K562 (cell line): ENCODE measurements at regions not wholly inside any gene's neighbourhood (a gene's known extent, or its start where the extent isn't known, plus 50 kb on each side); places are given as distances from the start of the nearest gene placed in this dataset.

Experiments
- ATAC-seq: fragments of 200-7000 bp; cut with Tn5 transposase; 3 replicates; pipeline ENCODE4 v1.9.1; 2020; ENCODE audit warnings: moderate library complexity
- BruUV-seq: library from RNA; stranded (reverse); fragments of 400-500 nt; replicated peaks from 2 replicates; lab custom pipeline; 2021; lab: Mats Ljungman, UMichigan
- CTCF ChIA-PET: fragments of 300-600 bp; formaldehyde crosslinking; extraction: SDS; loops from one replicate; lab custom pipeline; 2021; ENCODE audit warnings: low intra/inter-chr PET ratio; lab: Yijun Ruan, JAX
- POLR2A ChIA-PET: fragments of 300-600, 350-650 bp; sonication (Branson Sonifier 250); formaldehyde crosslinking; extraction: SDS; loops from one replicate; lab custom pipeline; 2021; ENCODE audit warnings: antibody characterized with exemption, inconsistent platforms; lab: Yijun Ruan, JAX
- DNase-seq, 4 experiments: peaks; one replicate each; pipeline versions ENCODE4 v3.0.0 to v3.0.0-alpha.2; 2011 to 2018; ENCODE audit warnings: low spot score in 3 of 4, mixed read lengths in 3 of 4; ENCODE audit errors: extremely low read depth in 1 of 4
- FAIRE-seq: peaks from 2 replicates; lab custom pipeline; 2011; peaks lifted over from hg19 to GRCh38; lab: Jason Lieb, UNC
- H2AFZ ChIP-seq: 2 replicates; pipeline ENCODE4 v1.6.0; 2011; ENCODE audit warnings: low read depth, low read length, control low read depth, inconsistent platforms
- H3K27ac ChIP-seq: fragments of 200-600 bp; 3 replicates; pipeline ENCODE4 v1.8.0; 2011; ENCODE audit warnings: low read depth, mild to moderate bottlenecking, control low read depth, inconsistent platforms, low read length, moderate library complexity, mixed read lengths; ENCODE audit errors: extremely low read depth
- H3K27me3 ChIP-seq, 2 experiments: fragments of 300-600 bp in 1 of 2; 2 replicates in 1 of 2; 3 replicates in 1 of 2; pipeline versions ENCODE4 v1.6.0 to v1.8.0; 2011; ENCODE audit warnings: inconsistent platforms in 2 of 2, low read length in 2 of 2, mild to moderate bottlenecking in 1 of 2, mixed read lengths in 1 of 2, moderate library complexity in 1 of 2; ENCODE audit not compliant: control insufficient read depth in 2 of 2, insufficient read depth in 2 of 2
- H3K36me3 ChIP-seq: fragments of 300-600 bp; 3 replicates; pipeline ENCODE4 v1.8.0; 2011; ENCODE audit warnings: mild to moderate bottlenecking, low read length, inconsistent platforms; ENCODE audit not compliant: control insufficient read depth, insufficient read depth
- H3K4me1 ChIP-seq, 2 experiments: fragments of 200-600 bp in 1 of 2; replicated peaks in 1 of 2; 2 replicates in 1 of 2; 3 replicates in 1 of 2; pipeline versions ENCODE4 v1.5.1 to v1.8.0; 2011; ENCODE audit warnings: inconsistent platforms in 2 of 2, low read length in 2 of 2, mild to moderate bottlenecking in 1 of 2, mixed read lengths in 1 of 2, moderate library complexity in 1 of 2; ENCODE audit not compliant: control insufficient read depth in 2 of 2, insufficient read depth in 2 of 2
- H3K4me2 ChIP-seq: 2 replicates; pipeline ENCODE4 v1.6.1; 2011; ENCODE audit warnings: low read length, control low read depth, inconsistent platforms, mixed read lengths; ENCODE audit not compliant: insufficient read depth
- H3K4me3 ChIP-seq: fragments of 200-600 bp; sonication (generic), shearing (Covaris generic); 2 replicates; pipeline ENCODE4 v1.5.1; 2016; ENCODE audit warnings: control low read depth, inconsistent platforms
- H3K79me2 ChIP-seq: fragments of 200-600 bp; 3 replicates; pipeline ENCODE4 v1.8.0; 2011; ENCODE audit warnings: low read length, inconsistent platforms; ENCODE audit not compliant: control insufficient read depth, insufficient read depth
- H3K9ac ChIP-seq, 2 experiments: 2 replicates each; pipeline versions ENCODE4 v1.6.0 to v1.6.1; 2011; ENCODE audit warnings: low read depth in 2 of 2, low read length in 2 of 2, control low read depth in 1 of 2, inconsistent platforms in 1 of 2, mild to moderate bottlenecking in 1 of 2, mixed read lengths in 1 of 2; ENCODE audit not compliant: insufficient read depth in 1 of 2
- H3K9me1 ChIP-seq: one replicate; pipeline ENCODE4 v1.6.0; 2011; ENCODE audit warnings: inconsistent platforms, mild to moderate bottlenecking, low read length, moderate library complexity; ENCODE audit not compliant: control insufficient read depth, insufficient read depth
- H3K9me3 ChIP-seq: replicated peaks from 2 replicates; pipeline ENCODE4 v1.5.1; 2011; ENCODE audit warnings: low read depth, low read length, inconsistent platforms; ENCODE audit not compliant: control insufficient read depth, insufficient read depth
- H4K20me1 ChIP-seq: replicated peaks from 2 replicates; pipeline ENCODE4 v1.6.1; 2011; ENCODE audit warnings: low read length, inconsistent platforms, mixed read lengths; ENCODE audit not compliant: control insufficient read depth, insufficient read depth
- AFF4 ChIP-seq: sonication (generic); formaldehyde crosslinking; IDR thresholded peaks from 2 replicates; pipeline ENCODE4 v1.8.0; 2023; ENCODE audit warnings: mild to moderate bottlenecking, missing genetic modification reagents
- ATF4 ChIP-seq: fragments of 450-650 bp; formaldehyde crosslinking; IDR thresholded peaks from 2 replicates; pipeline ENCODE4 v1.4.0; 2022; ENCODE audit warnings: mild to moderate bottlenecking, moderate library complexity
- DACH1 ChIP-seq: fragments of 450-650 bp; IDR thresholded peaks from 2 replicates; pipeline ENCODE4 v1.6.1; 2018; ENCODE audit not compliant: partially characterized antibody
- GABPA ChIP-seq: fragments of 200-800 bp; sonication (Bioruptor generic); conservative IDR thresholded peaks from 2 replicates; pipeline ENCODE4 v1.6.1; 2016; ENCODE audit warnings: low read depth, missing genetic modification characterization, missing compliant biosample characterization
- MED1 ChIP-seq: sonication (generic); formaldehyde crosslinking; IDR thresholded peaks from 2 replicates; pipeline ENCODE4 v1.8.1; 2023; ENCODE audit warnings: missing genetic modification reagents, borderline replicate concordance
- ZKSCAN8 ChIP-seq: fragments of 200-800 bp; sonication (Bioruptor generic); IDR thresholded peaks from 2 replicates; pipeline ENCODE4 v1.6.1; 2016; ENCODE audit warnings: missing genetic modification characterization, missing compliant biosample characterization
- ZMIZ1 ChIP-seq, 2 experiments: fragments of 150-350 bp in 1 of 2; IDR thresholded peaks; 2 replicates each; pipeline ENCODE4 v1.6.1; 2012 to 2016; ENCODE audit warnings: low read depth in 2 of 2, low read length in 2 of 2, mild to moderate bottlenecking in 1 of 2, moderate library complexity in 1 of 2
- ZNF197 ChIP-seq: fragments of 200-800 bp; sonication (Bioruptor generic); IDR thresholded peaks from 2 replicates; pipeline ENCODE4 v1.6.1; 2016; ENCODE audit warnings: low read depth, missing genetic modification characterization, missing compliant biosample characterization
- ZNF740 ChIP-seq, 3 experiments: fragments of 200-800 bp in 1 of 3; sonication (Bioruptor generic) in 1 of 3; sonication (generic) in 1 of 3; formaldehyde crosslinking in 1 of 3; IDR thresholded peaks; 2 replicates each; pipeline versions ENCODE4 v1.6.1 to v1.8.0; 2016 to 2022; ENCODE audit warnings: mild to moderate bottlenecking in 2 of 3, missing compliant biosample characterization in 2 of 3, missing genetic modification characterization in 2 of 3, missing genetic modification reagents in 1 of 3
- WGBS: fragments of 100-300 bp; shearing (Covaris generic); methylation state at CpG from one replicate; pipeline ENCODE4 v1.1.6; 2016; ENCODE audit warnings: low coverage, mixed read lengths; ENCODE audit not compliant: insufficient coverage; ENCODE audit errors: missing lambda C conversion rate; 5-methylcytosine and 5-hydroxymethylcytosine counted together
- in situ Hi-C: fragments of 300-500 bp; cut with MboI; formaldehyde crosslinking; loops from 4 replicates; pipeline ENCODE4 v1.15.0; 2018; ENCODE audit warnings: inconsistent platforms, mixed read lengths
- intact Hi-C: fragments of 100-400 bp; cut with micrococcal nuclease; formaldehyde crosslinking; loops from 2 replicates; pipeline ENCODE4 v1.14.2; 2022

GRCh38 chr6:26158581-26159356 lies 71.5 kb downstream of the HFE start:
- H4K20me1 ChIP-seq: peaks cover 28% of the 10 kb centered on the region
- H2AFZ ChIP-seq: no peak overlapping the region
- peaks cover 28% of the 10 kb centered on the region for H3K36me3 ChIP-seq
- intact Hi-C loops: loop anchor here (1.0 kb wide), 1 partner anchor 58 kb away; a partner anchor contains a TSS
- WGBS: 1% methylated on average over 21 of the region's 21 CpGs
- H3K79me2 ChIP-seq: peaks cover 71% of the 10 kb centered on the region
- in situ Hi-C loops: no loop called here
- POLR2A ChIA-PET: interaction anchor here (0.7 to 10.4 kb wide), 51 partner anchors 11 to 1734 kb away, joined by 3 to 465 read pairs (median 7); partner anchors contain the start of genes HFE and HMGN4
- no peaks in the 10 kb centered on the region for H3K9me1 ChIP-seq
- BruUV-seq: no TSS peak
- no peaks in the 10 kb centered on the region for H3K27me3 ChIP-seq
- peak overlapping the region; percentile 85 for H3K27ac ChIP-seq
- H3K4me3 ChIP-seq: peak overlapping the region; percentile 65
- H3K9ac ChIP-seq: peak overlapping the region; percentile 83 to 92
- peaks cover 12 to 19% of the 10 kb centered on the region in 2 experiments; a peak in 4 of 5 replicates for H3K4me1 ChIP-seq
- no peaks in the 10 kb centered on the region for H3K9me3 ChIP-seq
- peak overlapping the region; percentile 92 for H3K4me2 ChIP-seq
- DNase-seq (peak in 3 of 4 experiments; percentile 38 to 76 (median 39)), ATAC-seq (peak; percentile 16), FAIRE-seq (peak; percentile 48)
- CTCF ChIA-PET: interaction anchor here (0.6 kb wide), 2 partner anchors 27 to 409 kb away, joined by 3 to 4 read pairs; no protein-coding TSS in a partner anchor
- no peak for TF ChIP-seq DACH1
- no peak for TF ChIP-seq ZMIZ1 (IDR thresholded peaks at IDR 0.05; ENCODE audit: low read depth in 2 of 2, low read length in 2 of 2)
- TF ChIP-seq ATF4 (CRISPR knock-in tag): peak; percentile 36; the same call in 1 of the 2 replicates
- TF ChIP-seq ZKSCAN8: no peak
- no peak for TF ChIP-seq ZNF740 (CRISPR knock-in tag; IDR thresholded peaks at IDR 0.05)
- TF ChIP-seq ZNF740 (tag; IDR thresholded peaks at IDR 0.05): no peak
- TF ChIP-seq AFF4: 0 out of 2 replicates have a peak, but pooled peaks have one; percentile 70
- 0 out of 2 replicates have a peak, but pooled peaks have one; percentile 67 for TF ChIP-seq ZNF197
- peak; percentile 14; the same call in 1 of the 2 replicates for TF ChIP-seq GABPA
- peak; percentile 15; the same call in 1 of the 2 replicates for TF ChIP-seq MED1 (CRISPR knock-in tag)
